ENCODE measurements at regions not wholly inside any gene's neighbourhood (a gene's known extent, or its start where the extent isn't known, plus 50 kb on each side); places are given as distances from the start of the nearest gene placed in this dataset.

GRCh38 chr9:38278931-38279679 lies 113.4 kb upstream of the ALDH1B1 start:
- H3K9me2 ChIP-seq (replicated peaks; ENCODE audit: control insufficient read depth, low read length) = no peaks in the 10 kb centered on the region
- no peaks in the 10 kb centered on the region for H3K36me3 ChIP-seq (ENCODE audit: control insufficient read depth, low read length)
- no peak overlapping the region for H3K27ac ChIP-seq (ENCODE audit: low read depth, low read length)
- H3K4me1 ChIP-seq (ENCODE audit: control insufficient read depth, low read length) = peaks cover 8% of the 10 kb centered on the region
- H3F3A ChIP-seq (ENCODE audit: control insufficient read depth, insufficient read depth) = no peaks in the 10 kb centered on the region
- H3K4me3 ChIP-seq (ENCODE audit: low read length) = no peak overlapping the region
- no peaks in the 10 kb centered on the region; the same call in 1 of the 2 replicates for H3K27me3 ChIP-seq (ENCODE audit: control insufficient read depth, low read length)
- no peaks in the 10 kb centered on the region for H4K20me1 ChIP-seq (ENCODE audit: control insufficient read depth, insufficient read depth, low read depth, low read length)
- TF ChIP-seq CTCF (IDR thresholded peaks at IDR 0.05; ENCODE audit: low read depth, low read length, poor library complexity, severe bottlenecking) (no peak), EZH2phosphoT487 (IDR thresholded peaks at IDR 0.05; ENCODE audit: borderline replicate concordance, low read length) (no peak)
- H3K4me2 ChIP-seq (ENCODE audit: low read length) = no peak overlapping the region
- H3K9me3 ChIP-seq (ENCODE audit: control insufficient read depth, insufficient read depth, low read length) = no peaks in the 10 kb centered on the region
- no peaks in the 10 kb centered on the region for H3K79me2 ChIP-seq (ENCODE audit: control insufficient read depth, low read length)

GRCh38 chr9:38278457-38278856 lies 114.0 kb upstream of the ALDH1B1 start:
- Histone ChIP-seq H3K36me3 (ENCODE audit: control insufficient read depth, low read length) (no peaks in the 10 kb centered on the region), H4K20me1 (ENCODE audit: control insufficient read depth, insufficient read depth, low read depth, low read length) (no peaks in the 10 kb centered on the region), H3K4me2 (ENCODE audit: low read length) (no peak overlapping the region), H3K9me3 (ENCODE audit: control insufficient read depth, insufficient read depth, low read length) (no peaks in the 10 kb centered on the region), H3K79me2 (ENCODE audit: control insufficient read depth, low read length) (no peaks in the 10 kb centered on the region), H3K4me3 (ENCODE audit: low read length) (no peak overlapping the region), H3K27me3 (ENCODE audit: control insufficient read depth, low read length) (no peaks in the 10 kb centered on the region), H3K27ac (ENCODE audit: low read depth, low read length) (no peak overlapping the region), H3F3A (ENCODE audit: control insufficient read depth, insufficient read depth) (no peaks in the 10 kb centered on the region), H3K4me1 (ENCODE audit: control insufficient read depth, low read length) (peaks cover 8% of the 10 kb centered on the region), H3K9me2 (replicated peaks; ENCODE audit: control insufficient read depth, low read length) (no peaks in the 10 kb centered on the region)
- TF ChIP-seq CTCF (IDR thresholded peaks at IDR 0.05; ENCODE audit: low read depth, low read length, poor library complexity, severe bottlenecking) = no peak
- TF ChIP-seq EZH2phosphoT487 (IDR thresholded peaks at IDR 0.05; ENCODE audit: borderline replicate concordance, low read length) = no peak

GRCh38 chr9:38277601-38278200 lies 114.8 kb upstream of the ALDH1B1 start:
- no peak overlapping the region for H3K4me2 ChIP-seq (ENCODE audit: low read length)
- no peaks in the 10 kb centered on the region for H3K27me3 ChIP-seq (ENCODE audit: control insufficient read depth, low read length)
- no peaks in the 10 kb centered on the region for H3K9me2 ChIP-seq (replicated peaks; ENCODE audit: control insufficient read depth, low read length)
- no peak overlapping the region for H3K4me3 ChIP-seq (ENCODE audit: low read length)
- no peaks in the 10 kb centered on the region for H3F3A ChIP-seq (ENCODE audit: control insufficient read depth, insufficient read depth)
- no peaks in the 10 kb centered on the region for H4K20me1 ChIP-seq (ENCODE audit: control insufficient read depth, insufficient read depth, low read depth, low read length)
- no peak overlapping the region for H3K27ac ChIP-seq (ENCODE audit: low read depth, low read length)
- no peaks in the 10 kb centered on the region for H3K36me3 ChIP-seq (ENCODE audit: control insufficient read depth, low read length)
- peaks cover 8% of the 10 kb centered on the region for H3K4me1 ChIP-seq (ENCODE audit: control insufficient read depth, low read length)
- H3K9me3 ChIP-seq (ENCODE audit: control insufficient read depth, insufficient read depth, low read length) = no peaks in the 10 kb centered on the region
- no peaks in the 10 kb centered on the region for H3K79me2 ChIP-seq (ENCODE audit: control insufficient read depth, low read length)
- TF ChIP-seq CTCF (IDR thresholded peaks at IDR 0.05; ENCODE audit: low read depth, low read length, poor library complexity, severe bottlenecking) (no peak), EZH2phosphoT487 (IDR thresholded peaks at IDR 0.05; ENCODE audit: borderline replicate concordance, low read length) (no peak)
